ENCODE measurements at regions not wholly inside any gene's neighbourhood (a gene's known extent, or its start where the extent isn't known, plus 50 kb on each side); places are given as distances from the start of the nearest gene placed in this dataset.

- no peak overlapping the region for H3K9ac ChIP-seq (ENCODE audit: low read length)
- H3K27ac ChIP-seq (ENCODE audit: low read length) = no peak overlapping the region
- H3K4me3 ChIP-seq (ENCODE audit: low read length) = no peak overlapping the region
- H3K9me3 ChIP-seq (ENCODE audit: control insufficient read depth, low read depth, low read length) = no peaks in the 10 kb centered on the region
- no peaks in the 10 kb centered on the region for H3K27me3 ChIP-seq (ENCODE audit: control insufficient read depth, insufficient read depth, low read length)
- no peaks in the 10 kb centered on the region for H3K36me3 ChIP-seq (ENCODE audit: control insufficient read depth, low read depth, low read length)
- no peaks in the 10 kb centered on the region for H3K4me1 ChIP-seq (ENCODE audit: control insufficient read depth, low read depth, low read length)
Observed at GRCh38 chr13:105329359-105329758, 1206.1 kb downstream of the EFNB2 start.

GRCh38 chr13:105328212-105328611, 1207.2 kb downstream of the EFNB2 start:
- no peak overlapping the region for H3K9ac ChIP-seq (ENCODE audit: low read length)
- H3K4me3 ChIP-seq (ENCODE audit: low read length) = no peak overlapping the region
- no peaks in the 10 kb centered on the region for H3K36me3 ChIP-seq (ENCODE audit: control insufficient read depth, low read depth, low read length)
- no peaks in the 10 kb centered on the region for H3K9me3 ChIP-seq (ENCODE audit: control insufficient read depth, low read depth, low read length)
- no peak overlapping the region for H3K27ac ChIP-seq (ENCODE audit: low read length)
- H3K4me1 ChIP-seq (ENCODE audit: control insufficient read depth, low read depth, low read length) = no peaks in the 10 kb centered on the region
- no peaks in the 10 kb centered on the region for H3K27me3 ChIP-seq (ENCODE audit: control insufficient read depth, insufficient read depth, low read length)

DNA sequence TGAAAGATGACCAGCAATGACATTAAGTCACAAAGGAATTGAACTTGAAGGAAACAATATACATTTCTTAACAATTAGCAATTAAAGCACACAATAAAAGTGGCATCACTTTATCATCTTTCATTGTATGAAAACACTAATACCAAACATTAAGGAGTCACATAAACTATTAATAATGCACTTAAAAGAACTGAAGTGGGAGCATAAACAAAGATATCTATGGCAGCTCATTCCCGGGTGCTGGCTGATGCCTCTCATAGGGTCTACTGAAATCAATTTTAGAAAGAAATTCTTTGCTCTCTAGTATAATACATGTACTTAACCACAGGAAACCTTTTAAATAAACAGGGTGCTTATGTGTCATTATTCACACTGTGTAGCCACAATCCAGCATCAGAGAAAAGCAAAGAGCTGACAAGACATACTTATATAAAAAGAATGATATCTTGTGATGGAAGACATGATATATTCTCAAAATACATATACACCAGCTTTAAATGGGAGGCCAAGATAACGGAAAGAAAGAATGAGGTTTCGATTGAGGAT, 1207.8 kb downstream of the EFNB2 start:
- Histone ChIP-seq H3K36me3 (ENCODE audit: control insufficient read depth, low read depth, low read length) (no peaks in the 10 kb centered on the region), H3K4me3 (ENCODE audit: low read length) (no peak overlapping the region), H3K9ac (ENCODE audit: low read length) (no peak overlapping the region), H3K9me3 (ENCODE audit: control insufficient read depth, low read depth, low read length) (no peaks in the 10 kb centered on the region), H3K27me3 (ENCODE audit: control insufficient read depth, insufficient read depth, low read length) (no peaks in the 10 kb centered on the region), H3K4me1 (ENCODE audit: control insufficient read depth, low read depth, low read length) (no peaks in the 10 kb centered on the region), H3K27ac (ENCODE audit: low read length) (no peak overlapping the region)

- no peaks in the 10 kb centered on the region for H3K27me3 ChIP-seq (ENCODE audit: control insufficient read depth, insufficient read depth, low read length)
- no peaks in the 10 kb centered on the region for H3K36me3 ChIP-seq (ENCODE audit: control insufficient read depth, low read depth, low read length)
- no peak overlapping the region for H3K4me3 ChIP-seq (ENCODE audit: low read length)
- no peak overlapping the region for H3K9ac ChIP-seq (ENCODE audit: low read length)
- no peak overlapping the region for H3K27ac ChIP-seq (ENCODE audit: low read length)
- no peaks in the 10 kb centered on the region for H3K4me1 ChIP-seq (ENCODE audit: control insufficient read depth, low read depth, low read length)
- no peaks in the 10 kb centered on the region for H3K9me3 ChIP-seq (ENCODE audit: control insufficient read depth, low read depth, low read length)
Observed at GRCh38 chr13:105319875-105320274, 1215.6 kb downstream of the EFNB2 start.

- Histone ChIP-seq H3K27me3 (ENCODE audit: control insufficient read depth, insufficient read depth, low read length) (no peaks in the 10 kb centered on the region), H3K4me1 (ENCODE audit: control insufficient read depth, low read depth, low read length) (no peaks in the 10 kb centered on the region), H3K27ac (ENCODE audit: low read length) (no peak overlapping the region), H3K9me3 (ENCODE audit: control insufficient read depth, low read depth, low read length) (no peaks in the 10 kb centered on the region), H3K36me3 (ENCODE audit: control insufficient read depth, low read depth, low read length) (no peaks in the 10 kb centered on the region), H3K4me3 (ENCODE audit: low read length) (no peak overlapping the region), H3K9ac (ENCODE audit: low read length) (no peak overlapping the region)
Observed at GRCh38 chr13:105316731-105317130, 1218.7 kb downstream of the EFNB2 start.

DNA sequence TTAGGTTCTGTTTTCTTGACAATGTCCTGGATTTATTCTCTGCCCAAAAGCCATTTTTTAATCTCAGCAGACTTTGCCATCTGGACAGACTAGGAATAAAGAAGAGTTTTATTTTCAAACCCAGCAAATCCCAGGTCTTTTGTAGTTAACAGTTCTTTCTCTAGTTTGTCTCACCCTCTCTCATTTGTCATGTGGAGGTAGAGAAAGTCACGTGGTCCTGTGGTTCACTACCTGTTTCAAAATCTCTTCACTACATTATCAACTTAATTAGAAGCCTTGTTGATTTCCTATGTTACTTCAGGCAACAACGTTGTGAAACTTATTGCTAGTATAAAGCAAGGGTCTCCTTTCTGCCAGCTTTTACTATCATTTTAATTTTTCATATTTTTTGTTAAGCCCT, 1222.6 kb downstream of the EFNB2 start:
- Histone ChIP-seq H3K27ac (ENCODE audit: low read length) (no peak overlapping the region), H3K4me3 (ENCODE audit: low read length) (no peak overlapping the region), H3K27me3 (ENCODE audit: control insufficient read depth, insufficient read depth, low read length) (no peaks in the 10 kb centered on the region), H3K9me3 (ENCODE audit: control insufficient read depth, low read depth, low read length) (no peaks in the 10 kb centered on the region), H3K4me1 (ENCODE audit: control insufficient read depth, low read depth, low read length) (no peaks in the 10 kb centered on the region), H3K9ac (ENCODE audit: low read length) (no peak overlapping the region), H3K36me3 (ENCODE audit: control insufficient read depth, low read depth, low read length) (no peaks in the 10 kb centered on the region)

- no peaks in the 10 kb centered on the region for H3K36me3 ChIP-seq (ENCODE audit: control insufficient read depth, low read depth, low read length)
Observed at GRCh38 chr13:105311094-105311493, 1224.4 kb downstream of the EFNB2 start.

GRCh38 chr13:105307776-105308175, 1227.7 kb downstream of the EFNB2 start:
- no peaks in the 10 kb centered on the region for H3K9me3 ChIP-seq (ENCODE audit: control insufficient read depth, low read depth, low read length)
- H3K9ac ChIP-seq (ENCODE audit: low read length) = no peak overlapping the region
- H3K4me3 ChIP-seq (ENCODE audit: low read length) = no peak overlapping the region
- no peaks in the 10 kb centered on the region for H3K36me3 ChIP-seq (ENCODE audit: control insufficient read depth, low read depth, low read length)
- H3K27me3 ChIP-seq (ENCODE audit: control insufficient read depth, insufficient read depth, low read length) = no peaks in the 10 kb centered on the region
- H3K4me1 ChIP-seq (ENCODE audit: control insufficient read depth, low read depth, low read length) = no peaks in the 10 kb centered on the region
- no peak overlapping the region for H3K27ac ChIP-seq (ENCODE audit: low read length)

More at GRCh38 chr13:105311094-105311493, 1224.4 kb downstream of the EFNB2 start:
- no peak overlapping the region for H3K27ac ChIP-seq (ENCODE audit: low read length)
- no peak overlapping the region for H3K4me3 ChIP-seq (ENCODE audit: low read length)
- no peaks in the 10 kb centered on the region for H3K4me1 ChIP-seq (ENCODE audit: control insufficient read depth, low read depth, low read length)
- no peak overlapping the region for H3K9ac ChIP-seq (ENCODE audit: low read length)
- H3K27me3 ChIP-seq (ENCODE audit: control insufficient read depth, insufficient read depth, low read length) = no peaks in the 10 kb centered on the region
- H3K9me3 ChIP-seq (ENCODE audit: control insufficient read depth, low read depth, low read length) = no peaks in the 10 kb centered on the region

DNA sequence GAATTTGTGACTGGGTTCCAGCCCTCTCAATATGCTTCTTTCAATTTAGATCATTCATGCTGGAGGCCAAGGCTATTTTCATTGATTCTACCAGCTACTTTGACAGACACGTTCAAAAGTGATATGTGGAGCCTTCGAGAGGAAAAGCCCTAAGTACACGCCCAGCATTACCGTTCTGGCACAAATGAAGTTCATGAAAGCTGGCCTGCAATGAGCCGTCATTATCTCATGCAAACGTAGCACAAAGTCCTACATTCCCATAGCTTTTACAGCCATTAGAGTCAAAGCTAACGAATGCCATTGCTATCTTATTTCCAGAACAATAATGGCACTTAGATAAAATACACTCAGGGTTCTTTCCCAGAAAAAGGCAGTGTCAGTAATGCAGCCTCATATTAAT, 1237.6 kb downstream of the EFNB2 start:
- H3K9ac ChIP-seq (ENCODE audit: low read length) = no peak overlapping the region
- no peak overlapping the region for H3K27ac ChIP-seq (ENCODE audit: low read length)
- no peaks in the 10 kb centered on the region for H3K27me3 ChIP-seq (ENCODE audit: control insufficient read depth, insufficient read depth, low read length)
- H3K36me3 ChIP-seq (ENCODE audit: control insufficient read depth, low read depth, low read length) = no peaks in the 10 kb centered on the region
- no peaks in the 10 kb centered on the region for H3K4me1 ChIP-seq (ENCODE audit: control insufficient read depth, low read depth, low read length)
- H3K4me3 ChIP-seq (ENCODE audit: low read length) = no peak overlapping the region
- no peaks in the 10 kb centered on the region for H3K9me3 ChIP-seq (ENCODE audit: control insufficient read depth, low read depth, low read length)

GRCh38 chr13:105291987-105292386, 1243.5 kb downstream of the EFNB2 start:
- Histone ChIP-seq H3K27ac (ENCODE audit: low read length) (no peak overlapping the region), H3K36me3 (ENCODE audit: control insufficient read depth, low read depth, low read length) (no peaks in the 10 kb centered on the region), H3K4me1 (ENCODE audit: control insufficient read depth, low read depth, low read length) (no peaks in the 10 kb centered on the region), H3K9me3 (ENCODE audit: control insufficient read depth, low read depth, low read length) (no peaks in the 10 kb centered on the region), H3K27me3 (ENCODE audit: control insufficient read depth, insufficient read depth, low read length) (no peaks in the 10 kb centered on the region), H3K9ac (ENCODE audit: low read length) (no peak overlapping the region), H3K4me3 (ENCODE audit: low read length) (no peak overlapping the region)

DNA sequence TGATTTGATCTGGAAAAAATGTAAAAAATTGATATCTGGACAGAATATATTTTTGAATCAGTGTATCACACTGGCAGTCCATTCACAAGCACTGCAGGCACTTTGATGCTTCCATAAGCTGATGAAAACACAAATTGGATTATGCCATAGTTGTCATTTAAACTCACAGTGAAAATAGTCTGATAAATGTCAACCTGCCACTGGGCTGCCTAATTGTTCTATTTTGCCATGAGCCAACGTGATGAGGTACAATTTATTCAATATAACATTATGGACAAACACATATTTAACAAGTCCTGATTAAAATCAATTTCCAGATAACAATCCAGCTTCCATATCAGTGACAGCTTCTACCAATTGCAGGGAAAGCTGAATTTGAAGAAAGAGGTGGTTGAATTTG, 1244.9 kb downstream of the EFNB2 start:
- Histone ChIP-seq H3K9ac (ENCODE audit: low read length) (no peak overlapping the region), H3K4me1 (ENCODE audit: control insufficient read depth, low read depth, low read length) (no peaks in the 10 kb centered on the region), H3K4me3 (ENCODE audit: low read length) (no peak overlapping the region), H3K36me3 (ENCODE audit: control insufficient read depth, low read depth, low read length) (no peaks in the 10 kb centered on the region), H3K27me3 (ENCODE audit: control insufficient read depth, insufficient read depth, low read length) (no peaks in the 10 kb centered on the region), H3K9me3 (ENCODE audit: control insufficient read depth, low read depth, low read length) (no peaks in the 10 kb centered on the region), H3K27ac (ENCODE audit: low read length) (no peak overlapping the region)

GRCh38 chr13:105285526-105285925, 1249.9 kb downstream of the EFNB2 start:
- Histone ChIP-seq H3K4me3 (ENCODE audit: low read length) (no peak overlapping the region), H3K27me3 (ENCODE audit: control insufficient read depth, insufficient read depth, low read length) (no peaks in the 10 kb centered on the region), H3K27ac (ENCODE audit: low read length) (no peak overlapping the region), H3K4me1 (ENCODE audit: control insufficient read depth, low read depth, low read length) (peaks cover 44% of the 10 kb centered on the region), H3K9ac (ENCODE audit: low read length) (no peak overlapping the region), H3K36me3 (ENCODE audit: control insufficient read depth, low read depth, low read length) (no peaks in the 10 kb centered on the region), H3K9me3 (ENCODE audit: control insufficient read depth, low read depth, low read length) (no peaks in the 10 kb centered on the region)
